AML-193 (cell line): ENCODE measurements at regions not wholly inside any gene's neighbourhood (a gene's known extent, or its start where the extent isn't known, plus 50 kb on each side); places are given as distances from the start of the nearest gene placed in this dataset.
"Not testable (repeated sequence)": the region's sequence is repeated elsewhere in the genome, so short reads cannot be mapped to it uniquely, and the experiment has no call there.

Experiments used
- DNase-seq, 2 experiments: peaks; one replicate each; lab custom pipeline; 2025; lab: John Stamatoyannopoulos, UW

GRCh38 chr7:41466760-41467384, 236.0 kb downstream of the INHBA start:
- DNase-seq: no peak

- no peak for DNase-seq
Measured at GRCh38 chr7:41465571-41465970, 237.3 kb downstream of the INHBA start.

- no peak for DNase-seq
Measured at GRCh38 chr7:41463770-41464470, 239.0 kb downstream of the INHBA start.

GRCh38 chr7:41459623-41460261, 243.1 kb downstream of the INHBA start:
- DNase-seq: no peak

GRCh38 chr7:41459183-41459582, 243.7 kb downstream of the INHBA start:
- DNase-seq: no peak

- DNase-seq: no peak
Measured at GRCh38 chr7:41457832-41458437, 245.0 kb downstream of the INHBA start.

GRCh38 chr7:41451826-41452225, 251.1 kb downstream of the INHBA start:
- no peak for DNase-seq

- no peak for DNase-seq
Measured at GRCh38 chr7:41449694-41450093, 253.2 kb downstream of the INHBA start.

GRCh38 chr7:41449286-41449685, 253.6 kb downstream of the INHBA start:
- DNase-seq: no peak

- DNase-seq: no peak
Measured at GRCh38 chr7:41448104-41448503, 254.8 kb downstream of the INHBA start.

- no peak for DNase-seq
Measured at GRCh38 chr7:41447450-41448042, 255.3 kb downstream of the INHBA start.

- no peak for DNase-seq
Measured at GRCh38 chr7:41446606-41447449, 256.1 kb downstream of the INHBA start.

- no peak for DNase-seq
Measured at GRCh38 chr7:41445946-41446345, 256.9 kb downstream of the INHBA start.

GRCh38 chr7:41445432-41445831, 257.5 kb downstream of the INHBA start:
- no peak for DNase-seq

GRCh38 chr7:41439515-41439879, 263.4 kb downstream of the INHBA start:
- DNase-seq: no peak

- DNase-seq: no peak
Measured at GRCh38 chr7:41438705-41439514, 264.0 kb downstream of the INHBA start.

GRCh38 chr7:41437257-41438196, 265.4 kb downstream of the INHBA start:
- no peak for DNase-seq

GRCh38 chr7:41436139-41436538, 266.8 kb downstream of the INHBA start:
- DNase-seq: no peak

- not testable (repeated sequence) for DNase-seq
Measured at GRCh38 chr7:41435020-41435419, 267.9 kb downstream of the INHBA start.

- no peak for DNase-seq
Measured at GRCh38 chr7:41431671-41432070, 271.2 kb downstream of the INHBA start.
